Liver (tissue), 3 donors: ENCODE measurements at regions not wholly inside any gene's neighbourhood (a gene's known extent, or its start where the extent isn't known, plus 50 kb on each side); places are given as distances from the start of the nearest gene placed in this dataset.

Source experiments
- CTCF ChIP-seq: fragments of 150-350 bp; IDR thresholded peaks from 2 replicates; pipeline ENCODE4 v1.5.1; 2017; ENCODE audit warnings: improper control_type of control experiment, low read depth, low read length; ENCODE audit not compliant: missing input control
- EGR1 ChIP-seq, 2 donors: IDR thresholded peaks; 2 replicates each; pipeline ENCODE4 v1.6.1; 2016 to 2018; ENCODE audit warnings: antibody characterized with exemption in 2 of 2, low read depth in 2 of 2
- RAD21 ChIP-seq, 2 donors: IDR thresholded peaks; 2 replicates each; pipeline ENCODE4 v1.6.1; 2016; ENCODE audit warnings: antibody characterized with exemption in 2 of 2, mild to moderate bottlenecking in 2 of 2
- TAF1 ChIP-seq: conservative IDR thresholded peaks from 2 replicates; pipeline ENCODE4 v1.6.1; 2016; ENCODE audit warnings: antibody characterized with exemption, mild to moderate bottlenecking
- YY1 ChIP-seq: IDR thresholded peaks from 2 replicates; pipeline ENCODE4 v1.6.1; 2016; ENCODE audit warnings: antibody characterized with exemption, mild to moderate bottlenecking
- TF ChIP-seq, protein P1 (sequence below): IDR thresholded peaks from 2 replicates; pipeline ENCODE4 v1.6.1; 2016; ENCODE audit warnings: antibody characterized with exemption, mild to moderate bottlenecking
- TF ChIP-seq, protein P2 (sequence below): IDR thresholded peaks from 2 replicates; pipeline ENCODE4 v1.6.1; 2016; ENCODE audit warnings: antibody characterized with exemption
- donor health status: healthy.
- donor health status: healthy.

- TF ChIP-seq CTCF, result no peak
- no peak for TF ChIP-seq EGR1 (IDR thresholded peaks at IDR 0.05; ENCODE audit: low read depth in 2 of 2)
- TF ChIP-seq, protein P1, sequence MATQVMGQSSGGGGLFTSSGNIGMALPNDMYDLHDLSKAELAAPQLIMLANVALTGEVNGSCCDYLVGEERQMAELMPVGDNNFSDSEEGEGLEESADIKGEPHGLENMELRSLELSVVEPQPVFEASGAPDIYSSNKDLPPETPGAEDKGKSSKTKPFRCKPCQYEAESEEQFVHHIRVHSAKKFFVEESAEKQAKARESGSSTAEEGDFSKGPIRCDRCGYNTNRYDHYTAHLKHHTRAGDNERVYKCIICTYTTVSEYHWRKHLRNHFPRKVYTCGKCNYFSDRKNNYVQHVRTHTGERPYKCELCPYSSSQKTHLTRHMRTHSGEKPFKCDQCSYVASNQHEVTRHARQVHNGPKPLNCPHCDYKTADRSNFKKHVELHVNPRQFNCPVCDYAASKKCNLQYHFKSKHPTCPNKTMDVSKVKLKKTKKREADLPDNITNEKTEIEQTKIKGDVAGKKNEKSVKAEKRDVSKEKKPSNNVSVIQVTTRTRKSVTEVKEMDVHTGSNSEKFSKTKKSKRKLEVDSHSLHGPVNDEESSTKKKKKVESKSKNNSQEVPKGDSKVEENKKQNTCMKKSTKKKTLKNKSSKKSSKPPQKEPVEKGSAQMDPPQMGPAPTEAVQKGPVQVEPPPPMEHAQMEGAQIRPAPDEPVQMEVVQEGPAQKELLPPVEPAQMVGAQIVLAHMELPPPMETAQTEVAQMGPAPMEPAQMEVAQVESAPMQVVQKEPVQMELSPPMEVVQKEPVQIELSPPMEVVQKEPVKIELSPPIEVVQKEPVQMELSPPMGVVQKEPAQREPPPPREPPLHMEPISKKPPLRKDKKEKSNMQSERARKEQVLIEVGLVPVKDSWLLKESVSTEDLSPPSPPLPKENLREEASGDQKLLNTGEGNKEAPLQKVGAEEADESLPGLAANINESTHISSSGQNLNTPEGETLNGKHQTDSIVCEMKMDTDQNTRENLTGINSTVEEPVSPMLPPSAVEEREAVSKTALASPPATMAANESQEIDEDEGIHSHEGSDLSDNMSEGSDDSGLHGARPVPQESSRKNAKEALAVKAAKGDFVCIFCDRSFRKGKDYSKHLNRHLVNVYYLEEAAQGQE, result no peak
- no peak for TF ChIP-seq RAD21 (IDR thresholded peaks at IDR 0.05)
- TF ChIP-seq, protein P2, sequence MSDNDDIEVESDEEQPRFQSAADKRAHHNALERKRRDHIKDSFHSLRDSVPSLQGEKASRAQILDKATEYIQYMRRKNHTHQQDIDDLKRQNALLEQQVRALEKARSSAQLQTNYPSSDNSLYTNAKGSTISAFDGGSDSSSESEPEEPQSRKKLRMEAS, result no peak
- no peak for TF ChIP-seq TAF1
- TF ChIP-seq YY1, result no peak
Observed at GRCh38 chr4:182155806-182156205, 87.4 kb upstream of the TENM3 start.
